Chondrocyte (in vitro differentiated cells): ENCODE measurements at regions not wholly inside any gene's neighbourhood (a gene's known extent, or its start where the extent isn't known, plus 50 kb on each side); places are given as distances from the start of the nearest gene placed in this dataset.

Experiments used
- DNase-seq: peaks from one replicate; pipeline ENCODE4 v3.0.0; 2021; ENCODE audit warnings: mixed read lengths, low spot score
- H3K27ac Mint-ChIP-seq: one replicate; pipeline ENCODE4 v1.8.0; 2021; ENCODE audit warnings: mild to moderate bottlenecking, moderate library complexity, mixed read lengths; ENCODE audit not compliant: unreplicated experiment
- H3K27me3 Mint-ChIP-seq: 2 replicates; pipeline ENCODE4 v1.8.0; 2021; ENCODE audit warnings: low read depth, mixed read lengths
- H3K36me3 Mint-ChIP-seq: 2 replicates; pipeline ENCODE4 v1.8.0; 2021; ENCODE audit warnings: low read depth, mixed read lengths
- H3K4me1 Mint-ChIP-seq: 2 replicates; pipeline ENCODE4 v1.8.0; 2021; ENCODE audit warnings: low read depth, mild to moderate bottlenecking, mixed read lengths
- H3K4me3 Mint-ChIP-seq: one replicate; pipeline ENCODE4 v1.8.0; 2021; ENCODE audit warnings: mild to moderate bottlenecking, moderate library complexity, mixed read lengths; ENCODE audit not compliant: unreplicated experiment
- H3K9me3 Mint-ChIP-seq: 2 replicates; pipeline ENCODE4 v1.8.0; 2021; ENCODE audit warnings: low read depth, mixed read lengths
- CTCF ChIP-seq: fragments of 200-600 bp; sonication (generic); IDR thresholded peaks from 2 replicates; pipeline ENCODE4 v1.5.0; 2021; ENCODE audit warnings: antibody characterized with exemption, mild to moderate bottlenecking, moderate library complexity

GRCh38 chr2:8016688-8017087 is 665.2 kb upstream of the ID2 start:
- peaks cover 1% of the 10 kb centered on the region for H3K4me1 Mint-ChIP-seq
- no peaks in the 10 kb centered on the region for H3K27me3 Mint-ChIP-seq
- no peak overlapping the region for H3K4me3 Mint-ChIP-seq
- no peaks in the 10 kb centered on the region for H3K36me3 Mint-ChIP-seq
- H3K27ac Mint-ChIP-seq: no peak overlapping the region
- DNase-seq: no peak
- TF ChIP-seq CTCF: no peak
- H3K9me3 Mint-ChIP-seq: no peaks in the 10 kb centered on the region

DNA sequence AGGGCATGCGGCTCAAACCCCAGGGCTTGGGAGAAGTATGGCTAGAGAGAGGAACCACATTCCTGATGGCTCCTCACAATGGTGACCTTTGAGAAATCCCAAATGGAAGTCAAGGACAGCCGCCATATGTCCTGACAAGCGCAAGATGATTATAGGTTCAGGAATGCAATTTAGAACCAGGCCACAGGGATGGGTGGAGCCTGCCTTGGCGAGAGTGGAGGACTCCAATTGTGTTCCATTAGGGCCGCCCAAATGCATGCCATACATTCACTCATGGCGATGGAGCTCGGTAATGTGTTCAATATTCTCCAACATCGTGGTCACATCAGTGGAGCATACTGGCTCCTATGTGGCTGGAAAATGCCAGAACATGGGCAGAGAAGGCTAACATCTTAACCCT is 662.9 kb upstream of the ID2 start:
- Mint-ChIP-seq H3K4me3 (no peak overlapping the region), H3K9me3 (no peaks in the 10 kb centered on the region), H3K36me3 (no peaks in the 10 kb centered on the region), H3K4me1 (peaks cover 12% of the 10 kb centered on the region), H3K27ac (no peak overlapping the region), H3K27me3 (peaks cover 1% of the 10 kb centered on the region)
- DNase-seq: no peak
- TF ChIP-seq CTCF: no peak

DNA sequence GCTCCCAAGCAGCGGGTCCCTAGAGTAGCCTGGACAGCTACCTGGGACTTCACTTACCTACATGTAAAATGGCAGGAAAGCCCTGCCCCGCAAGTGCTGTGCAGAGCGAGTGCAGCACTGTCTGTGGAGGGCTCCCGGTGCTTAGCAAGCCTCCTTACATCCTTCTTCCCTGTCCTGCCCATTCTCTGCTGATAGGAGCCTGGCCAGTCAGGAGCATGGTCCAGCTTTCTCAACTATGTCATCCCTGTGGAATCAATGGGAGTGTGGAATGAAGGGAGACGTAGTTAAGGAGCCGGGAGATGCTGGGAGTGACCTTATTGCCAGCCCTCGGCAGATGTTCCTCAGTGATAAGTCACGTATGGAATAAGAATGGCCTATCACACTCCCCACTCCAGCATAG is 661.9 kb upstream of the ID2 start:
- peaks cover 14% of the 10 kb centered on the region for H3K4me1 Mint-ChIP-seq
- no peak for TF ChIP-seq CTCF
- peaks cover 4% of the 10 kb centered on the region for H3K27me3 Mint-ChIP-seq
- H3K36me3 Mint-ChIP-seq: peaks cover 1% of the 10 kb centered on the region
- DNase-seq: no peak
- no peak overlapping the region for H3K27ac Mint-ChIP-seq
- no peaks in the 10 kb centered on the region for H3K9me3 Mint-ChIP-seq
- no peak overlapping the region for H3K4me3 Mint-ChIP-seq

- Mint-ChIP-seq H3K27ac (no peak overlapping the region), H3K27me3 (peaks cover 4% of the 10 kb centered on the region), H3K9me3 (no peaks in the 10 kb centered on the region), H3K4me1 (peaks cover 14% of the 10 kb centered on the region), H3K4me3 (no peak overlapping the region), H3K36me3 (peaks cover 1% of the 10 kb centered on the region)
- TF ChIP-seq CTCF: no peak
- no peak for DNase-seq
Measured at GRCh38 chr2:8021921-8022320, 659.9 kb upstream of the ID2 start.

DNA sequence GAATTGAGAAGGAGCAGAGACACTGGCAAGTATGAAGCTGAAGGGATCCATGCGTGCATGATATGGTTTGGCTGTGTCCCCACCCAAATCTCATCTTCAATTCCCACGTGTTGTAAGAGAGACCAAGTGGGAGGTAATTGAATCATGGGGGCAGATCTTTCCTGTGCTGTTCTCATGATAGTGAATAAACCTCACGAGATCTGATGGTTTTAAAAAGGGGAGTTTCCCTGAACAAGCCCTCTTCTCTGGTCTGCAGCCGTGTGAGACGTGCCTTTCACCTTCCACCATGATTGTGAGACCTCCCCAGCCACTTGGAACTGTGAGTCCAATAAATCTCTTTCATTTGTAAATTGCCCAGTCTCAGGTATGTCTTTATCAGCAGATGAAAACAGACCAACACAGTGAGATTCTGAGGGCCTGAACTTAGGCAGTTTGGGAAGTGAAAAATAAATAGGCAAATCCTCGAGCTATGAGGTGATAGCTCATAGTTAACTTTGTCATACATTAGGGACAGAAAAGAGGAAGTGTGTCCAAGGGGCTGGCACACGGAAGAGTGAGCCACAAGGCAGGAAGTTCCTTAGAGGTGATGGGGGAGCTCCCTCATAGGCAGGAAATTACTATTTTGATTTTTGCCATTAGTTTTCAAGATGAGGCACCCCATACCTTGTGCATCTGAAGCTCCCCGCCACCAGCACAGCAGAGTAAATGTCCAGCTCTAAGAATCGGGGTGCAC is 658.8 kb upstream of the ID2 start:
- peaks cover 14% of the 10 kb centered on the region for H3K4me1 Mint-ChIP-seq
- peaks cover 8% of the 10 kb centered on the region for H3K27me3 Mint-ChIP-seq
- no peak overlapping the region for H3K4me3 Mint-ChIP-seq
- peaks cover 1% of the 10 kb centered on the region for H3K36me3 Mint-ChIP-seq
- DNase-seq: no peak
- TF ChIP-seq CTCF: no peak
- no peak overlapping the region for H3K27ac Mint-ChIP-seq
- H3K9me3 Mint-ChIP-seq: no peaks in the 10 kb centered on the region
